ENCODE measurements at regions not wholly inside any gene's neighbourhood (a gene's known extent, or its start where the extent isn't known, plus 50 kb on each side); places are given as distances from the start of the nearest gene placed in this dataset.

DNA sequence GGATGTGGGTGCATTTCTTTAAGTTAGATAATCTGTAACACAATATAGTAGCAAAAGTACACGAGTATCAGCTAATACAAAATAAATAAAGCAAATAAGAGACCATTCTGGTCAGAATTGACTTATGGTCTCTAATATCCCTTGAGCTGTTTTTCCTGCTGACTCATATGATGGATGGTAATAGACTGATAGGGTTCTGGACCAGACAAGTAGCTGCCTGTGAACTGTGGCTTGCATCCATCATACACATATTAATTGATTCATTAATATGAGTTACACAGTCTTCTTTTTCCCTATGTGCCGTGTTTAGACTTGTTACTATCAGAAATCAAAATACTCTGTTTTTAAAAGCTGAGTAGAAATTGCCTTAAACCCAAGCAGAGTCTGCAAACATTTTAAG is 762.8 kb downstream of the GATA3 start:
- intact Hi-C loops (cut with micrococcal nuclease) (no loop called here), dilution Hi-C loops (cut with MboI; ENCODE audit: extremely low pct_ligation_motif_present, low sequenced_read_pairs) (no loop called here)
- no peak for FAIRE-seq
- no peak for DNase-seq (ENCODE audit: low read depth, low spot score)
- H3K4me3 ChIP-seq (replicated peaks in 1 of 3; ENCODE audit: insufficient read depth in 1 of 3, low read depth in 1 of 3, low read length in 3 of 3): no peak overlapping the region
- no peaks in the 10 kb centered on the region for H3K36me3 ChIP-seq (ENCODE audit: control insufficient read depth in 2 of 2, extremely low read depth in 1 of 2, insufficient read depth in 2 of 2, low read length in 2 of 2)
- H3K9me1 ChIP-seq (replicated peaks; ENCODE audit: control insufficient read depth, extremely low read depth, insufficient read depth, low read length): no peaks in the 10 kb centered on the region
- H3K27me3 ChIP-seq (ENCODE audit: control insufficient read depth in 2 of 2, insufficient read depth in 2 of 2, low read length in 2 of 2): no peaks in the 10 kb centered on the region
- TF ChIP-seq JUN (IDR thresholded peaks at IDR 0.05; ENCODE audit: borderline replicate concordance, insufficient read depth, insufficient read length, low read depth): no peak
- TF ChIP-seq, protein P1, sequence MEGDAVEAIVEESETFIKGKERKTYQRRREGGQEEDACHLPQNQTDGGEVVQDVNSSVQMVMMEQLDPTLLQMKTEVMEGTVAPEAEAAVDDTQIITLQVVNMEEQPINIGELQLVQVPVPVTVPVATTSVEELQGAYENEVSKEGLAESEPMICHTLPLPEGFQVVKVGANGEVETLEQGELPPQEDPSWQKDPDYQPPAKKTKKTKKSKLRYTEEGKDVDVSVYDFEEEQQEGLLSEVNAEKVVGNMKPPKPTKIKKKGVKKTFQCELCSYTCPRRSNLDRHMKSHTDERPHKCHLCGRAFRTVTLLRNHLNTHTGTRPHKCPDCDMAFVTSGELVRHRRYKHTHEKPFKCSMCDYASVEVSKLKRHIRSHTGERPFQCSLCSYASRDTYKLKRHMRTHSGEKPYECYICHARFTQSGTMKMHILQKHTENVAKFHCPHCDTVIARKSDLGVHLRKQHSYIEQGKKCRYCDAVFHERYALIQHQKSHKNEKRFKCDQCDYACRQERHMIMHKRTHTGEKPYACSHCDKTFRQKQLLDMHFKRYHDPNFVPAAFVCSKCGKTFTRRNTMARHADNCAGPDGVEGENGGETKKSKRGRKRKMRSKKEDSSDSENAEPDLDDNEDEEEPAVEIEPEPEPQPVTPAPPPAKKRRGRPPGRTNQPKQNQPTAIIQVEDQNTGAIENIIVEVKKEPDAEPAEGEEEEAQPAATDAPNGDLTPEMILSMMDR (IDR thresholded peaks at IDR 0.05; ENCODE audit: extremely low read depth in 1 of 2, insufficient read depth in 1 of 2, low read depth in 1 of 2, low read length in 2 of 2): no peak
- ChIA-PET POLR2A (no interaction called here), CTCF (no interaction called here)
- no peak overlapping the region for H3K9ac ChIP-seq (replicated peaks; ENCODE audit: extremely low read depth, insufficient read depth, low read length)
- no peaks in the 10 kb centered on the region for H3K4me1 ChIP-seq (ENCODE audit: control insufficient read depth, extremely low read depth, insufficient read depth, low read length)
- no peak overlapping the region for H2AFZ ChIP-seq (ENCODE audit: low read depth, low read length)
- no peak overlapping the region for H3K4me2 ChIP-seq (ENCODE audit: insufficient read depth, low read length)
- H3K27ac ChIP-seq (ENCODE audit: insufficient read depth, low read depth, low read length): no peak overlapping the region
- no peaks in the 10 kb centered on the region for H3K9me3 ChIP-seq (replicated peaks; ENCODE audit: control insufficient read depth, insufficient read depth, low read length)
- no peaks in the 10 kb centered on the region for H3K79me2 ChIP-seq (ENCODE audit: control insufficient read depth, insufficient read depth, low read length)
- no TSS peak for BruUV-seq (replicated peaks)
- no peaks in the 10 kb centered on the region for H4K20me1 ChIP-seq (replicated peaks; ENCODE audit: control insufficient read depth, extremely low read depth, insufficient read depth, low read length)

GRCh38 chr10:8825611-8826010 is 771.1 kb downstream of the GATA3 start:
- DNase-seq (ENCODE audit: low read depth, low spot score) (no peak), FAIRE-seq (no peak)
- dilution Hi-C loops (cut with MboI; ENCODE audit: extremely low pct_ligation_motif_present, low sequenced_read_pairs) (no loop called here), intact Hi-C loops (cut with micrococcal nuclease) (loop anchor here (2.0 kb wide), 1 partner anchor 771 kb away; the partner anchor contains the start of gene GATA3)
- Histone ChIP-seq H3K27me3 (ENCODE audit: control insufficient read depth in 2 of 2, insufficient read depth in 2 of 2, low read length in 2 of 2) (no peaks in the 10 kb centered on the region), H3K36me3 (ENCODE audit: control insufficient read depth in 2 of 2, extremely low read depth in 1 of 2, insufficient read depth in 2 of 2, low read length in 2 of 2) (no peaks in the 10 kb centered on the region), H3K9ac (replicated peaks; ENCODE audit: extremely low read depth, insufficient read depth, low read length) (no peak overlapping the region), H3K4me1 (ENCODE audit: control insufficient read depth, extremely low read depth, insufficient read depth, low read length) (peaks cover 8% of the 10 kb centered on the region), H3K27ac (ENCODE audit: insufficient read depth, low read depth, low read length) (no peak overlapping the region), H3K4me3 (replicated peaks in 1 of 3; ENCODE audit: insufficient read depth in 1 of 3, low read depth in 1 of 3, low read length in 3 of 3) (no peak overlapping the region), H3K4me2 (ENCODE audit: insufficient read depth, low read length) (no peak overlapping the region), H3K79me2 (ENCODE audit: control insufficient read depth, insufficient read depth, low read length) (no peaks in the 10 kb centered on the region), H3K9me3 (replicated peaks; ENCODE audit: control insufficient read depth, insufficient read depth, low read length) (no peaks in the 10 kb centered on the region), H3K9me1 (replicated peaks; ENCODE audit: control insufficient read depth, extremely low read depth, insufficient read depth, low read length) (no peaks in the 10 kb centered on the region), H2AFZ (ENCODE audit: low read depth, low read length) (no peak overlapping the region), H4K20me1 (replicated peaks; ENCODE audit: control insufficient read depth, extremely low read depth, insufficient read depth, low read length) (no peaks in the 10 kb centered on the region)
- ChIA-PET CTCF (interaction anchor here (1.1 kb wide), 1 partner anchor 1139 kb away, joined by 3 read pairs; no protein-coding TSS in a partner anchor), POLR2A (interaction anchor here (0.6 kb wide), 1 partner anchor 148 kb away, joined by 4 read pairs; no protein-coding TSS in a partner anchor)
- TF ChIP-seq GATA2 (IDR thresholded peaks at IDR 0.05; ENCODE audit: insufficient read depth, insufficient read length, low read depth, low read length) (no peak), JUN (IDR thresholded peaks at IDR 0.05; ENCODE audit: borderline replicate concordance, insufficient read depth, insufficient read length, low read depth) (no peak), MYC (IDR thresholded peaks at IDR 0.05; ENCODE audit: low read depth, low read length) (no peak), EZH2 (IDR thresholded peaks at IDR 0.05; ENCODE audit: borderline replicate concordance, low read depth, low read length, severe bottlenecking) (no peak), MAX (IDR thresholded peaks at IDR 0.05; ENCODE audit: insufficient read depth, insufficient read length) (no peak)
- TF ChIP-seq, protein P1 (IDR thresholded peaks at IDR 0.05; ENCODE audit: extremely low read depth in 1 of 2, insufficient read depth in 1 of 2, low read depth in 1 of 2, low read length in 2 of 2): no peak
- BruUV-seq (replicated peaks): no TSS peak

All from endothelial cell of umbilical vein (primary cell).